Mesodermal cell (in vitro differentiated cells): ENCODE measurements at regions not wholly inside any gene's neighbourhood (a gene's known extent, or its start where the extent isn't known, plus 50 kb on each side); places are given as distances from the start of the nearest gene placed in this dataset.

Source experiments
- H3K27ac ChIP-seq: 2 replicates; pipeline ENCODE4 v1.7.0; 2013; ENCODE audit warnings: mild to moderate bottlenecking, low read depth, low read length, moderate library complexity; ENCODE audit not compliant: severe bottlenecking
- H3K36me3 ChIP-seq: 2 replicates; pipeline ENCODE4 v1.7.1; 2013; ENCODE audit warnings: mild to moderate bottlenecking, low read length, moderate library complexity; ENCODE audit not compliant: control insufficient read depth, insufficient read depth
- H3K4me1 ChIP-seq: one replicate; pipeline ENCODE4 v1.7.1; 2013; ENCODE audit warnings: mild to moderate bottlenecking, low read length; ENCODE audit not compliant: insufficient read depth, control insufficient read depth, poor library complexity, severe bottlenecking
- H3K4me3 ChIP-seq: 2 replicates; pipeline ENCODE4 v1.7.0; 2013; ENCODE audit warnings: low read length, control low read depth, mild to moderate bottlenecking; ENCODE audit not compliant: insufficient read depth, poor library complexity, severe bottlenecking; ENCODE audit errors: extremely low read depth
- H3K9me3 ChIP-seq: 2 replicates; pipeline ENCODE4 v1.7.1; 2013; ENCODE audit warnings: mild to moderate bottlenecking, low read length, moderate library complexity; ENCODE audit not compliant: control insufficient read depth
- WGBS, 2 experiments: methylation state at CpG; one replicate each; pipeline ENCODE4 v1.1.5; 2013; ENCODE audit warnings: missing lambda C conversion rate in 2 of 2; ENCODE audit not compliant: insufficient coverage in 2 of 2; 5-methylcytosine and 5-hydroxymethylcytosine counted together

DNA sequence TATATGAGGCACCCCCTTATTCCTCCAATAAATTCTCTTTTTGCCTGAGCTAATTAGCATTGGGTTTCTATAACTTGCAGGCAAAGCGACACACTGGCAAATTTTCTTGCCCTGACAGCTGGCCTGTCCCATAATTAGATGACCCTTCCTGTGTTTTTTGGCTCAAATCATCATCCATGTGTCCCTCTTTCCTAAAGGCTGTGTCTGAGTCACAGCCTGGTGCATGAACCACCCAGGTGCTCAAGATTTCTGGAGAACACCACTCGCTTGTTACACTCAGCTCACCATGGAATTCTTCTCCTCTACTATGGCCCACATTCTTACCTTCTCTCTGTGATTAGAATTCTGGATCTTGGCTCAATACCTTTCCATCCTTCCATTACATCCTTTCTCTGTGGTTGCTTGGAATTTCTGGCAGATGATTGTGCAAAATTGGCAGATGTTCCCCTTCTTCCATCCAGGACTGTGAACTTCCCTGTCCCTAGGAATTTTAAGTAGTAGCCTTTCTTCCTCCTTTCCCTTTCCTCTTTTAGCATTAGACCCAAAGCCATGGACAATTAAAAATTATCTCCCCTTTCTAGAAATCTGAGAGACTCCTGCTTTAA lies 116.0 kb upstream of the ANKRD1 start:
- Histone ChIP-seq H3K4me1 (peaks cover 7% of the 10 kb centered on the region), H3K4me3 (no peak overlapping the region), H3K36me3 (no peaks in the 10 kb centered on the region), H3K9me3 (no peaks in the 10 kb centered on the region), H3K27ac (no peak overlapping the region)
- WGBS, 2 experiments = 89 to 93% methylated on average over 1 to 2 of the region's 2 CpGs

DNA sequence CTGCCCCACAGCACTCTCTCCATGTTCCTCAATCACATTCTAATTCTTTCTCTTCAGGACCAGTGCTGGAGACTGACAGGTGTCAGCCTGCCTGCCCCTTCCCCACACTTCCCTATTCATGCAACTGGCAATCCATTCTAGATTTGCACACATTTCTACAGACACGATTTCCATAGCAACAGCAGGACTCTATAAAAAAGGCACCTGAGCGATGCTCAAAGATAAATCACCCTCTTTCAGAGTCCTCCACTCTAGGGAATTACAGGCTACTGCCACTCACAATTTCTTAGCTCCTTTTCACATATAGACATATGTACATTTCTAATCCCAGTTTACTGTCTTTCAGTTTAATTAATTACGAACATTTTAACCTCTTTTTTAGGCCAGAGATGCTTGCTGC lies 118.1 kb upstream of the ANKRD1 start:
- H3K36me3 ChIP-seq = no peaks in the 10 kb centered on the region
- H3K4me1 ChIP-seq = no peaks in the 10 kb centered on the region
- H3K27ac ChIP-seq = no peak overlapping the region
- no peaks in the 10 kb centered on the region for H3K9me3 ChIP-seq
- H3K4me3 ChIP-seq = no peak overlapping the region
- 85 to 86% methylated on average over 2 of the region's 3 CpGs for WGBS, 2 experiments

DNA sequence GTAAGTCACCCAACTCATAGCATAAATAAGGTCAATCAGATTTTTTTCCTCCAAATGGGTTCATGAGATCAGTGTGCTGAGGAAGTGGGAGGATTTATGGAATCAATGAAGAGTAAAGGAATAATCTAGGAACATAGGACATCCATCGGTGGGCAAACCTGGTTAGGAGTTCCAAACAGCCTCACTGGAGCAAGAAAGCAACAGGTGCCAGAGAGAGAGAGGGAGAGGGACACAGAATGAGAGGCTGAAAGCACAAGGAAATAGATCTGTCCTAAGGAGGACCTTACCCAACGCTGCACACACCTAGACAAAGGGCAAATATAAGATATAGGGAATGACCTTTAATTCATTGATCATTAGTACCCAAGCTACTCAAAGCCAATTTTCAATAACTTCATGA lies 119.5 kb upstream of the ANKRD1 start:
- no peak overlapping the region for H3K4me3 ChIP-seq
- no peaks in the 10 kb centered on the region for H3K36me3 ChIP-seq
- peaks cover 4% of the 10 kb centered on the region for H3K9me3 ChIP-seq
- H3K4me1 ChIP-seq = no peaks in the 10 kb centered on the region
- 94 to 100% methylated on average over 1 to 2 of the region's 2 CpGs for WGBS, 2 experiments
- no peak overlapping the region for H3K27ac ChIP-seq

DNA sequence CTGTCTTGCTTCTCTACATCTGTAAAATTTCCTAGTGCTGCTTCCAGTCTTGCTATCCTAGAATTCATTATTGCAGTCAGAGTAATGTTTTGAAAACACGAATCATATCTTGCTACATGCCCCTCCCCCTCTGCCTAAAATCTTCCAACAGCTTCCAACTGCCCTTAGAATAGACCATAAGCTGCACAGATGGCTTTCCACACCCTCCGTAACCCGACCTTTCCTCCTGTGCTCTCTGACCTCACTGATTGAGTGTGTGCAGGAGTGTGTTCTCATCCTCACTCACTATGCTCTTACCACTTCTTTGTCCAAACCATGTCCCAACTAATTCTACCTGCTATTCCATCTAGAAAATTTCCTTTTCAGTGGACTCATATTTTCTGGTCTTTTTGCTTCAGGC lies 121.2 kb upstream of the ANKRD1 start:
- Histone ChIP-seq H3K4me1 (no peaks in the 10 kb centered on the region), H3K27ac (no peak overlapping the region), H3K9me3 (peaks cover 9% of the 10 kb centered on the region), H3K4me3 (no peak overlapping the region), H3K36me3 (no peaks in the 10 kb centered on the region)
- WGBS, 2 experiments = 80 to 100% methylated on average over 1 of the region's 3 CpGs

DNA sequence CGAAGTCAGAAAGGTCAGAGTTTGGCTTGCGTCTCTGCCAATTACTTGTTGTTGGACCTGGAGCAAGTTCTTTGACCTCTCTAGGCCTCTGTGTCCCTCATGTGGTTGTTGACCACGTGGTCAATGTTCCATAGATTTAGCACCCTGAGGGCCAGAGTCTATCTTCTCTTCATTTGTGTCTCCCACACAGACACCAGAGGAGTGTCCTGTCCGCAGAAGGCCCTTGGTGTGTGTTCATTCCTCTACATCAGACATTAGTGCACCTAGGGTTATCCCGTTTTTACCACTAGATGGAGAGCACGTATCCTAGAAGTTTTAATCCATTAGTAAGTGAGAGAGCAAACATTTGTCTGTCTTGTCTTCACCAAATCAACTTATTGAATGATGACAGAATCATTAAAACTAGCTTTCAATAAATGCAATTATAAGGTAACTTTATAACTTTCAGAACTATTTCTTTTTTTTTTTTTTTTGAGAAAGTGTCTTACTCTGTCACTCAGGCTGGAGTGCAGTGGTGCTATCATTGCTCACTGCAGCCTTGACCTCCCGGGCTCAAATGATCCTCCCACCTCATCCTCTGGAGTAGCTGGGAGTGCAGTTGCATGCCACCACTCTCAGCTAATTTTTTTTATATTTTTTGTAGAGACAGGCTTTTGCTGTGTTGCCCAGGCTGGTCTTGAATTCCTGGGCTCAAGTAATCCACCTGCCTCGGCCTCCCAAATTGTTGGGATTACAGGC lies 122.5 kb upstream of the ANKRD1 start:
- H3K4me3 ChIP-seq = no peak overlapping the region
- no peaks in the 10 kb centered on the region for H3K36me3 ChIP-seq
- no peaks in the 10 kb centered on the region for H3K4me1 ChIP-seq
- no peak overlapping the region for H3K27ac ChIP-seq
- H3K9me3 ChIP-seq = peaks cover 9% of the 10 kb centered on the region
- WGBS, 2 experiments = 63 to 85% methylated on average over 6 of the region's 8 CpGs

DNA sequence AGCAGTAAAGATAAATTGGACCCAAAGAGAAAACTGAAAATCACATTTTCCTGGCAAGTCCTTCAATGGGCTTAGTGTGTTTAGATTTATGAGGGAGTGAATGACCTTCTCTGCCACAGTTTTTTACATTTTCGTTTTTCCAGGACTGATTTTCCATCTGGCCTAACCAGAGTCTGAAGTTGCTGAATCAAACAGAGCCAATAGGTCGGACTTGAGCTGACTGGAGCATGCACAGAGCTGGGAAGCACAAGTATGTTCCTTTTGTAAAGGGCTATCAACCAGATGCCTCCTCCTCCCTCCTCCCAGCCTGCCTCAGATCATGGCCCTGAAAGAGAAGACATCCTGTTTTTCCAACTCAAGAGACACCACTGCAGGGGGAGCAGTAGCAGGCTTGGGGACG lies 126.0 kb upstream of the ANKRD1 start:
- WGBS, 2 experiments = 69 to 71% methylated on average over 3 of the region's 3 CpGs
- peaks cover 18% of the 10 kb centered on the region for H3K4me1 ChIP-seq
- no peak overlapping the region for H3K27ac ChIP-seq

DNA sequence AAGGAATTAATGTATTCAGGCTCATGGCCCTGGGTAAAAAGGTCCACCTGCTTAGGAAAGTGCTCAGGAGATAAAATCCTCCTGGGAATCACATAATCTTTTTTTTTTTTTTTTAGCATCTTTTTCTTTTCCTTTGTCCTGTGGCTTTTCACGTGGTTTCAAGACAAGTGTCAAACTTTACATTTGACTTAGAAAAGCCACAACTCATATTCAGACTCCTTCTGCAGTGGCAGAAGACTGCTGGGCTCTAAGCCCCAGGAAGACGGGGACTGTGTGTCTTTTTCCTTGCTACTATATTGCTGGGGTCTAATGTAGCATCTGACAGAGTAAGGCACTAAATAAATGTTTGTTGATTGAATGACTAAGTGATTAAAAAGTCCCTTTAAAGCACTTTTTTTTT lies 127.5 kb upstream of the ANKRD1 start:
- H3K4me3 ChIP-seq = no peak overlapping the region
- H3K27ac ChIP-seq = no peak overlapping the region
- WGBS, 2 experiments = 80 to 82% methylated on average over 1 to 2 of the region's 2 CpGs
- no peaks in the 10 kb centered on the region for H3K36me3 ChIP-seq
- H3K4me1 ChIP-seq = peaks cover 18% of the 10 kb centered on the region
- peaks cover 9% of the 10 kb centered on the region for H3K9me3 ChIP-seq

More for the DNA sequence above, 126.0 kb upstream of the ANKRD1 start:
- Histone ChIP-seq H3K9me3 (peaks cover 9% of the 10 kb centered on the region), H3K36me3 (no peaks in the 10 kb centered on the region), H3K4me3 (no peak overlapping the region)

DNA sequence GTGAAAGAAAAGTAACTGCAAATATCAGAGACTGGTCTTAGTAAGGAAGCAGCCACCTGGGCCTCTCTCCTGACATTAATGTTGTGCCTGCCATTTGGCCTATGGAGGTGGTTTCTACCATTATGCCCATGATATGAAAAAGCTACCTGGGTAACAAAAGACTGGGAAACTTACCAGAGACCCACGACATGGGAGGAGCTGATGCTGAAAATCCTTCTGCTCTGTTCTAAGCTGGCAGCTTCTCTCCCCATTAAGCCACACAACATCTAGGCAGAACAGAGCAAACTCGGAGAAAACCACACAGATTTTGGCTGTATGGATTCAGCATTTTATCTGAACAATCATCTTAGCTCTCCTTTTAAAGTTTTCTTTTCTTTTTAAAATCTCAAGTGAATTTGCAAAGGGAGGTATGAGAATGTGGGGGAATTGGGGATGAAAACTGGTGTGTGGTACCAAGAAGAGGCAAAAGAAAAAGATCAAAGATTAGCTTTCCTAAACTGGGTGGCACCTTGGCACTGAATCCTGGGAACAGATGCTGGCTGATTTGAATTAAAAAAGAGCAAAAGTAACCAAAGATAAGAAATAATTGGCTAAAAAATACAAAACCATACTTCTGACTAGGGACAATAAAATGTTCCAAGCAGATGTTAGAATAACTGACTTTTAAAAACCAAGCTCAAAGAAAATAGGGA lies 128.6 kb upstream of the ANKRD1 start:
- peak overlapping the region; percentile 77 for H3K27ac ChIP-seq
- peaks cover 9% of the 10 kb centered on the region for H3K9me3 ChIP-seq
- no peak overlapping the region for H3K4me3 ChIP-seq
- WGBS, 2 experiments = 40 to 80% methylated on average over 1 to 2 of the region's 2 CpGs
- H3K36me3 ChIP-seq = no peaks in the 10 kb centered on the region
- peaks cover 18% of the 10 kb centered on the region for H3K4me1 ChIP-seq

DNA sequence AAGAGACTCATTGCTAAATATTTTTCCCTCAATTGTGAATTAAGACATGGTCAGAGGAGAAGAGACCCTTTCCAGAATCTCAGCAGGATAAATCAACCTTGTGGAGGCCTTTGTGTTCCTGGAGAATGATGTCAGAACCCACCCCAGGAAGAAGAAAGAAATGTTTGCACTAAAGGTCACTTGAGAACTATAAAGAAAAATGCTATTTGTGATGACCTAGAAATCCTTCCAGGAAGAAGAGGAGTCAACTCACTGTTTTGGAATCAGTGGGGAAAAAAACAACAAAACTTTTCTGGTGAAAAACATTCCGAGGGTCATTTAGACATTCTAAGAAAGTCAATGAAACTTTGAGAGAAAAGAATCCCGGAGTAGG lies 129.1 kb upstream of the ANKRD1 start:
- H3K4me3 ChIP-seq = no peak overlapping the region
- peaks cover 18% of the 10 kb centered on the region for H3K4me1 ChIP-seq
- peaks cover 7% of the 10 kb centered on the region for H3K9me3 ChIP-seq
- H3K36me3 ChIP-seq = no peaks in the 10 kb centered on the region
- peak overlapping the region; percentile 77 for H3K27ac ChIP-seq
- 90 to 100% methylated on average over 2 of the region's 2 CpGs for WGBS, 2 experiments

DNA sequence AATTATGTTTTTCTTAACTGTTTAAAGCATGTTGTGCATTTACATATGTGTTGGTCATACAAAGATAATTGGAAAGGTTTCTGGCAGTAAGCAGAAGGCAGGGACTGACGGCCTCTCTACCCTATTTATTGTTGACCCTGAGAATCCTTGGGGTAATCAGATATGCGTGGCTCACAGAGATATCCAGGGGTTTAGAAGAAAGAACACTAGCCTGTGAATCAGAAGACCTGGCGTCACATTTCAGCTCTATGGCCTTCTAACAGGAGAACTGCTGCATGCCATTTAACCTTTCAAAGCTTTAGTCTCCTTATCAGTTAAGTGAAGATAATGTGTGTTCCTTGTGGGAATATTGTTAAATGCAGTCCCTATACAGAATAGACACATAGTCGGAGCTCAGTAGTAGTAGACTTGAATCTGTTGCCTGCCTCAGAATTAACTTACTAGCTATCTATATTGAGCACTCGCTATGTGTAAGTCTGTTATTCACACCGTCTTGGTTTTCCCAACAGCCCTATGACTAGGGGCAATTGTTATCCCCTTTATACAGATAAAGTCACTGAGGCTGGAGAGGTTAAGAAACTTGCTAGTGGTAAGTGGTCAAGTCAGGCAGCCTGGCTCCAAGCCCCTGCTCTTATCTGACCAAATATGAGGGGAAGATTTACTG lies 129.6 kb upstream of the ANKRD1 start:
- 29 to 55% methylated on average over 2 to 6 of the region's 6 CpGs for WGBS, 2 experiments
- H3K9me3 ChIP-seq = peaks cover 5% of the 10 kb centered on the region
- H3K36me3 ChIP-seq = no peaks in the 10 kb centered on the region
- H3K27ac ChIP-seq = peak overlapping the region; percentile 77
- no peak overlapping the region for H3K4me3 ChIP-seq
- H3K4me1 ChIP-seq = peaks cover 18% of the 10 kb centered on the region
